ENCODE measurements at regions not wholly inside any gene's neighbourhood (a gene's known extent, or its start where the extent isn't known, plus 50 kb on each side); places are given as distances from the start of the nearest gene placed in this dataset.

DNA sequence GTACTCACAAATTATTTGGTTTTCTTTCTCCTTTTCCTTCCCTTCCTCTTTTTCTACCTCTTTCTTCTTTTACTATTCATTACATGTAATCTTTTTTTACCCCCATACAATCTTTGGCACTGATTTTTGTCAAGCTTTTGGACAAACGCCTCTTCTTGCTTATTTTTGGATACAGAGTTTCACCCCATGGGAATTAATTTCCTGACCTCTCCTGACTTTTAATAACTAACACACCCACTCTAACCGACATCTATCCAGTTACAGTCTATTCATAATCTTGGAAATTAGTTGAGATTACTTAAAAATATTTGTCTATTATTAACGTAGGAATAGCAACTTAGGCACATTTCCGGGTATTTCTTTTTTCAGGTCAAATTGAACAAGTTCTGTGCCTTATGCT is 101.2 kb downstream of the HDGFL1 start:
- DNase-seq (ENCODE audit: low read depth) = no peak

DNA sequence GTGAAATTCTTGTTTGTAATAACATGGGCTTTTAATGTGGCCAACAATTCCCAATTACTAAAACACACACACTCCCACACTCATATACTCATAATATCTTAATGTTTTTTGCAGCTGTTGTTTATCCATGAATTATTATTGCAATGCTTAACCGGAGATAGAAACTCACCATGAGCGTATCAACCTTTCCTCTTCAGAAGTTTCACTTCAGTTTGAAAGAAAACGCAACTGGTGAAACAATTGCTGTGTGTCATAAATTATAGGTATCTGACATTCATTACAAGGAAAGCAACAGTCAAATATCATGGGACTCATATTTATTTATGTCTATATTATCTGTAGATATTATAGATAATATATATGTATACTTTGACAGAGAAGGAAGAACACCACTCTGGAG is 104.1 kb downstream of the HDGFL1 start:
- DNase-seq (ENCODE audit: low read depth) = no peak

DNA sequence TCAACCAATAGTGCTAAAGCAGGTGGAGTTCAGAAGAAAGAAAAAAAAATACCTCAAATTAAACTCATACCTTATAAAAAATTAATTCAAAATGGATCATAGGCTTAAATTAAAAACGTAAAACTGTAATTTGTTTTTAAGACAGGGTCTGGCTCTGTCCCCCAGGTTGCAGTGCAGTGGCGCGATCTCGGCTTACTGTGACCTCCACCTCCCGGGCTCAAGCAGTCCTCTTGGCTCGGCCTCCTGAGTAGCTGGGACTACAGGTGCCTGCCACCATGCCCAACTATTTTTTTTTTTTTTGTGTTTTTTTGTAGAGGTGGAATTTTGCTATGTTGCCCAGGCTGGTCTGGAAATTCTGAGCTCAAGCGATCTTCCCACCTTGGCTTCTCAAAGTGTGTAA is 111.6 kb downstream of the HDGFL1 start:
- DNase-seq (ENCODE audit: low read depth) = no peak

DNA sequence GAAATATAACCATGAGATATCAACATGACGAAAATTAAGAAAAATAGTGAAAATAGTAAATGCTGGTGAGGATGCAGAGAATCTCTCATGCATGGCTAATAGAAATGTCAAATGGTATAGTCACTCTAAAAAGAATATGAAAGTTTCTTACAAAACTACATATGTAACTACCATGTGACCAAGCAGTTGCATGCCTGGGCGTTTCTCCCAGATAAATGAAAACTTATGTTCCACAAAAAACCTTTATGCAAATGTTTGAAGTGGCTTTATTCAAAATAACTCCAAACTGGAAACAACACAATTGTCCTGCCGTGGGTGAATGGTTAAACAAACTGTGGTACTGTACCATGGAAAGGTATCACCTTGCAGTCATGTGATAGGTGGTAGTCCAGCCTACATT is 112.4 kb downstream of the HDGFL1 start:
- DNase-seq (ENCODE audit: low read depth) = no peak

DNA sequence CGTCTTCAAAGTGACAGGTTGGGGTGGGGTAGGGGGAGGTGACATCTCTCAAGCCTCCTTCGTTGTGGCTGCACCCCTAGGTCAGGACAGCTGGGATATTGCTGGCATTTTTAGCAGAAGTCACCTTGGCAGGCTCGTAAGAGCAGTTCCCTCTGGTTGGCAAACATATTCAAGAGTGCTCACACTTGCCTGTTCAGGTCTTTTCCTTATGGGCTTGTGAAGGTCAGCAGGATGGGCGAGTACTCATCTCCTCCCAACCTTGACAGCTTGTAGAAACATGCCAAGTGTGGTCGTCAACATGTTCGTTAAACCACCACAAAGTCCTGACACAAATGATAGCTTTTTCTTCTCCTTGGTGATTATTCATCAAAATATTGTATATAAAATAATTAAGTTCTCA is 113.6 kb downstream of the HDGFL1 start:
- DNase-seq (ENCODE audit: low read depth) = no peak

DNA sequence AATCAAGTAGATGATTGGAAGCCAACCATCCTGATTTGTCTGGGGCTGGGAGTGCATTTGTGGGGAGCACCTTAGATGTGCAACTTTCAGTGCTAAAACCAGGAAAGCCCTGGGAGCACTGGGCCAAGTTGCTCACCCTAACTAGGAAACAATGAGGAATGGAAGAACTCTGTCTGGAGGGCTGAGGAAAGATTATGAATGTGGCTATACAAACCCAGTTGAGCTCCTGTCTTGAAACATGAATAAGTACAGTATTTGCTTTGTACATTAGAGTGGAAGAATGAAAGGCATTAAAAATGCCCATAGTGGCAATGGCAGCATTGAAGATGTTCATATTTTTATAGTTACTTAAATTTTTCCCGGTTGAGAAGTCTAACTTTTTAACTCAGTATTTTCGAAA is 121.1 kb downstream of the HDGFL1 start:
- no peak for DNase-seq (ENCODE audit: low read depth)

DNA sequence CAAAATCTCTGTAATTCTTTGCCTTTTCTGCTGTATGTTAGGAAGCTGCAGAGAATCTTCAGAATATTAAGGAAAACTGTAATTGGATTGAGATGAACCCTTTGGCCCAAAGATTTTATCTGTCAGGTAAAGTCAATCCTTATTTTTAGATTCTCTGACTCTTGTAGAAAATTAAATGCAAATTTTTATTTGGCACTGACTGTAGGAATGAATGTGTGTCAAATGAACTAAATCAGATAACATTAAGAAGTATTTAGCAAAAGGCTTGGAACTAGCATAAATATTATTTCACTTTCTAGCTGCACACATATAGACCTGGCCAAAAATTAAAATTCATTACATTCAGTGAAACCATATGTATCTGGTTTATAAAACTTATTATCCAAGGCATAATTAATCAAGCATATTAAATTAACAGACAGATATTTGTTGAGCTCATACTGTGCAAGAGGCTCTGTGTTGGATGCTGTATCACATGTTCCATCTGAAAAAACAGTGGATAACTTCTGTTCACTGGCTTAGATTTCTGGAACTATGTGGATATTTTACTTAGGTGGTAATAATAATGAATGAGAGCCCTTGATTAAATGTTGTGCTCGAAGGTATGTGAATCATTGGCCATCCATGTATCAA is 124.8 kb downstream of the HDGFL1 start:
- DNase-seq (ENCODE audit: low read depth) = no peak

DNA sequence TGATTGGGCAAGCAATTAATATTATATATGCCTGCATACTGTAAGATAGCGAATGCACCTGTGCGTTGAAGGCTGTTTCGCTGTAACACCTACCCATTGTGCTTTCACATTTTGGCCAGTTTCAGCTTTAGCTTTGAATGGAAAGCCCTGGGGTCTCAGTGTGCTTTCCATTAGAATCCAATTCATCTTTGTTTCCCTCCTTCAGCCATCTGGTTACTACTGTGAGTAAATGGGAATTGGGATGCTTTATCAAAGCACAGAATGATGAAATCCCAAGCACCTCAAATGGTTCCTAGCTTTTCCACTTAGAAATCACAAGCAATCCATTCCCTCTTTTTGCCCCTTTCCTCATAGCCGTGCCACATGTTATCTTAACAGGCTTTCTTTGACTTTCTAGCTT is 127.1 kb downstream of the HDGFL1 start:
- DNase-seq (ENCODE audit: low read depth) = no peak

DNA sequence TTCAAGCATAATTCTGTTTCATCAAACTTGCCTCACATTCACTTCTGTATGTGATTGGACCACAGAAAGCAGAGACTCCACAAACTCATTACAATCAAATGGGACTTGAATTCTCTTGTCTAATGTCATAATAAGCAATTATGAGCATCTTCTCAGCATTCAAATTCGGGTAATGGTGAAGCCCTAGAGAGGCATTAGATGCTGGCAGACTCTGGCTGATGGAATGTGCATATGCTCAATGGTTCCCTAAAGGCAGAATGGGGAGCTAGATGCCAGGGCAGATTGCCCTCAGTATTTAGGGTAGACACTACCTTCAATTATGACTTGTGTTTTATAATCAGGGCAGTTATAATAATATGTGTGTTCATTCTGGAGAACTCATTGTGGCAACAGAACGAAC is 127.9 kb downstream of the HDGFL1 start:
- DNase-seq (ENCODE audit: low read depth) = no peak

DNA sequence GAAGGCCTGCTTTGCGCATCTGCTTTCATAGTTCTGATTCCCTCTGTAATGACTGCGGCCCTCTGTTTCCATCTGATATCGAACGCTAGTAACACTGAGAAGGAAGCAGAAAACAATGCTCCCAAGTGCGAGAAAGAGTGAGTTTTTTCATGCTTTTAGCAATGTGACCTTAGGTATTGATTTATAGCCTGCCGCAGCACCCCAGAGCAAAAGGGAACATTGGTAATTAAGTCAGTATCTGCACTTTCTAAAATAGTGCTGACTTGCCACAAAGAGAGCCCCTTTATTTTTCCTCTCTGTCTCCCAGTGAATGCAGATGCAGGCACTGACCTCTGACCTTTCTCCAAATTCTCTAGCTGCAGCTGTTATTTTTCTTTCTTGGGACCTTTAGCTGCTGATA is 129.8 kb downstream of the HDGFL1 start:
- no peak for DNase-seq (ENCODE audit: low read depth)

DNA sequence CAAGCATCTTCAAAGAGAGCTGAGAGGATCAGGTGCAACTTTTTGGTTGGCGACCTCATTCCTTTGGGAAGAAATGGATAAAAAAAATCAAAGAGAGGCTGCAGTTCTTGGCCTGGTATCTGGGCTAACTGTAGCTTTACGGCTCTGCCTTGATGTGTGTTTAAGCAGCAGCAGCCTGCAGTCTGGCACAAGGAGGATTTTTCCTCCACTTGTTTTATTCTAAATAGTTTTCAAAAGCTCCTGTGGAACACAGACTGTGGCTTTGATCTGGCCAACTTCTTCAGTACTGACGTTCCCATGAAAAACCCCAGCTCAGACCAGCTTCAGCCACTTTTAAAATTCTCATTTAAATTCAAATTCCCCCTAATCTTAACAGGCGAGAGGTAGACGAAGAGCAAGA is 137.3 kb downstream of the HDGFL1 start:
- DNase-seq (ENCODE audit: low read depth) = no peak

DNA sequence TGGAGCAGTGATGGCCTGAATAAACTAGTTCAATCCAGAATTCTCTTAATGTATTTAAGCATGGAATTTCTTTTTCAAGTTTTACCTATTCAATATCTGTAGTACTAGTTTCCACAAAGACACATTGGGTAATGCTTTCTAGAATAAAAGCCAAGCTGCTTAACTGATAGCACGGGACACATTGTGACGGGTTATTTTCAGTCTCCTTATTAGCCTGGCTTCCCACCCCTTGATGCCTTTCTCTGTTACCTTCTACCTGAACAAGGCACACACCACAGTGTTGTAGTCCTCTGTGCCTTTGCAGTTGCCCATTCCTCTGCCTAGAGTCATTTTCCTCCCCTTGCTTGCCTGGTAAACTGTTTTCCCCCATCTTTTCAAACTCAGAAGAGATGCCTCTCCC is 139.1 kb downstream of the HDGFL1 start:
- DNase-seq (ENCODE audit: low read depth) = no peak

DNA sequence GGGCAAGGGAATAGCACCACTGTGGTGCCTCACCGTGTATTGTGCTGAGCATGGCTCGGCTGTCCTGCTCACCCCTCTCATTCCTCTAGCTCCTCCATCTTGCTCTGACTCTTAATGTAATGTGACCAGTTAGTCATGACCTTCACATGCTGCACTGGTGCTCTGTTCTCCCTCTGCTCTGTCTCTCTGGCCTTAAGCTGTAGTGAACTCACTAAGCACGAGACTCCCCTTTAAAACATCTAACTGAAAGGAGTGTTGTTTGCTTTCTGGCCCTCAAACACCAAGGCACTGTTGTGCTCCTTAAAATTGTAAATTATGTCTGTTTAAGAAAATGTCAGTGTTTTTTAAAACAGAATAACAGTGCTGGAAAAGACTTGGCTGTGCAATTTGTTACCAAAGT is 140.4 kb downstream of the HDGFL1 start:
- no peak for DNase-seq (ENCODE audit: low read depth)

DNA sequence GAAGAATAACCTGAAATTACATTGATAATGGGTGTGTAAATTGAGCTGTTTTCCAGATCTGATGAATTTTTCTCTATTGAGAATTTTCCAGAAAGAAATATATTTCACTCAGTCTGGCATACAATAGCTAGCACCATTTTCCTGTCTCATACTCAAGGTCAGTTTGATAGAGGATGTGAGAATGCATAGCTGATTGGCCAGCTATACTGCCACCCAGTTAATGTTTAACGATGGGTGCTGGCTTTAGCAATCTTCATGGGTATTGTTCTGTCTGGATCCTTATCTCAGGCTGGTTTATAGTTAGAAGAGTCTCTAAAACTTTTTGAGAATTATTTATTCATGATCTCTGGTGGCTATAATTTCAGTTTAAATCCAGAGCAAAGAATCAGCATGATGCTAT is 147.4 kb downstream of the HDGFL1 start:
- no peak for DNase-seq (ENCODE audit: low read depth)

DNA sequence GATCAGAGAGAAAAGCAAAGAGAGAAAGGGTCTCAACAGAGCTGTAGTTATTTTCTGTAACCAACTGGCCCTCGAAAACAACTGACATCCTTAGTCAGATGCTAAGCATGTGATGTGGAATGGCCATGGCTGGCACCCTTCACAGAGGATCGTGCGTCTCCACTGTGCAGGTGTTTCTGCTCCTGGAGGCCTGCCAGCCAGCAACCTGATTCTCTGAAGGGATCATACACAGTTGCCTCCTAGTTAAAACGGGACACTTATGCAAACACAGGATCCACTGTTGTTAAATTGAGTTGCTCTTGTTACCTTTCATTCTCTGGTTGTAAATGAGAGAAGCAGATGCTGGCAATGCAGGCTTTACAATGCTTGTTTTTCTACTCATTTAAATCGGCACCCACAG is 148.5 kb downstream of the HDGFL1 start:
- no peak for DNase-seq (ENCODE audit: low read depth)

DNA sequence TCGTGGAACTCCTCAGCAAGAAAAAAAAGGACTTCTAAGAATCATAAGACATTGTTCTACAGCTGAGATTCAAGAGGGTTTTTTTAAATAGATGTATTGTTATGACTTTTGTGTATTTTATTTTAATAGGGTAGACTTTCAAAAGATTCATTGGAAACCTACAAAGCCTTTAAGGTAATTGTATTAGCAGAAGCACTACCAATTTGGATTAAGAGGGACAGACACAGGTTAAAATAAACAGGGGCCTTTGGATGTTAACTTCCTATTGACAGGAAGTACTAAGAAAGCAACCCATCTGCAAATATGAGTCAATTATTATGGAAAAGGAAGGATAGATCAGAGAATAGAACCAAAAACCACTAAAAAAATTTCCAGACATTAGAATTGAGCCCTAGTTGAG is 153.5 kb downstream of the HDGFL1 start:
- DNase-seq (ENCODE audit: low read depth) = no peak

DNA sequence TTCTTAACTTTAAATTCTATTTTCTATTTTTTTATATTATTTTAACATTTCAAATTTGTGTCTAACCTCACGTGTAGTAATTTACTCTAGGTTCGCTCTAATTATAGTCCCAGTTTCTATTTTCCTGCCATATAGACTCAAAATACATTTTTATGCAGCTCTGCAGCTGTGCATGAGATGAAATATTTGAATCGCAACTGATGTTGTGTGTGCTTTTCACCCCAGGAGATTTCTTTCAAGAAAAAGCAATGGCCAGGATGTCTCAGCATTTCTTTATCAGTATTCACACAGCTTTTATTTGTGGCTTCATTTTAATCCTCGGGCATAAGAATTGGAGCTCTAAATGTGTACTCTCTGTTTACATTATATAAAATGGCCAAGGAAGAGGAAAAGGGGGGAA is 157.6 kb downstream of the HDGFL1 start:
- DNase-seq (ENCODE audit: low read depth) = no peak

DNA sequence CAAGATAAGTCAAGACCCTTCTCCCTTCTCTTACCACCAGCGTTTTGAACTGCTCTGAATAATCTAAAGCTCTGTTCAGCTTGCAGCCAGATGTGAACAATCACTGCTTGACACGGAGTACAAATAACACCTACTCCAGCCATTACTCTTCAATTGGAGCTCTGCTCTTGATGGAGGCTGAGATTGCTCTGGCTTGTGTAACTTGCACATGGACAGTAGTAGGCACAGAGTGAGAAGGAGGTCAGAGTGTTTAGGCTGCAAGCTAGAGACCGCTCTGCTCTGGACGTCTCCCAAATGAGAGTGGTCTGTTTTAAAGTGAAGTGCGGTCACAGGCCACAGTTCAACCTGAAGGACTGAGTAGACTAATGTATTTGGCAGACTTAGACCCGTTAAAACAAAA is 158.3 kb downstream of the HDGFL1 start:
- DNase-seq (ENCODE audit: low read depth) = no peak

DNA sequence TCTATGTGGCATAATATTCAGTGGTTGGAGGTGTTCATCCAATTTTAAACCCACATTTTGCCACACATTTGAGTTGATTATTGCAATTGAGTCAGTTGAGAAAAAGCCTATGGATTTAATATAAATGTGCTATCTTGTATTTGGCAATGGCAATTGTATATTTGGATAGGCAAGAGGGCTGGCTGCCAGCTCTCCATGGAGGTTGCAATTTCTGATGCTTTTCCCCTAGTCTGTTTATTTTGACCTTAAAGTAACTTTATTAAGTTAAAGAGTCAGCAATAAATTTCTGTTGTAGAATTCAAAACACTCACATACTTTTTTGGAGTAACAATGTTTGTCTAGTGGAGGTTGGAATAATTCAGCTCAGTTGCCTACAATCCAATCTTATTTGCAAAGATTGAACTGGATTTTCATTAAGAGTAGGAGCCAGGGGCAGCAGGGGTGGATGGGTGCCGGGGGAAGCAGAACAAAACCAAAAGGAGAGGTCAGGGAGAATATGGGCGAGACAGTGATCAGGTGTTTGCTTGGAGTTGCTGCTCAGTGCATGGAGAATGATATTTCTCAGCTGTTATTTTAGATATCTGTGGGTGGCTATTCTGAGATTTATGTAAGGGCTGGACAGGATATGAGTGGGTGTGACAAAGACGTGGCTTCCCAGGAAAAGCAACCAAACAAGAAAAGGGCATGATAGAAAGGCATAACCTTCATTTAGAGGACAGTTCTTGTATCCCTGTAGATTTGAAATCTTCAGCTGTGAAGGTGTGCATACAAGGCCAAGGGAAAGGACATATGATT is 163.0 kb downstream of the HDGFL1 start:
- no peak for DNase-seq (ENCODE audit: low read depth)

DNA sequence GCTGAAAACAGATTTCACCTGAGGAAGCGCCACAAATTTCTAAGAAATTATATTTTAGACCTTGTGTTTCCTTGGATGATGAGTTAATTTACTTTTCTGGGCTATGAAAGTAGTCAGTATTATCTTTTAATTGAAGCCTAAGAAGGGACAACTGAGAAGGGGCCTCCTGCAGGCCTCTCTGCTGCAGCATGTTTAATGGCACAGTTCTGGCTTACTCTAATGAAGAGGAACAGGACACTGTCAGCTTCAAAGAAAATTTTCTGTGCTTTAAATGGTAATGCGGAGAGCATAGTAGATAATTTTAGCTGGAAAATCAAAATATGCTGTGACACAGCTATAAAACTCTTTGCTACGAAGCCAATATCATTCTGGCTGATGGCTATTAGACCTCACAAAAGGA is 167.4 kb downstream of the HDGFL1 start:
- DNase-seq (ENCODE audit: low read depth) = no peak

DNA sequence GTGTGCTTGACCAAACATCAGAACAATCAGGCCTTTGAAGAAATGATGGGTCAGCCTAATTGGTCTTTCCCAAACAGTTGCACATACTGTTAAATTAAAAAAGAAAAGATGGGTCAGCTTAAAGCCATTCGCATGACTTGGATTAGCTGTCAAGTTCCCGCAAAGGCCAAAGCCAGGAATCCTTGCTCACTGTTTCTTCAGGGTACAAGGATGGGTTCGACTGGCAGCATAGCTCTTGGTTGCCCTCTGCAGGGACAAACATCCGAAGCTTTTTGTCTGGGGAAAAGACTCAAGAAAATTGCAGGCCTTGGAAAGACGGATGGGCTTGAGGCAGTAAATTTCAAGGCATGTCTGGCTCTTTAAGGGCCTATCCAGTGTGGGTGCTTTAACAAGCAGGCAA is 168.0 kb downstream of the HDGFL1 start:
- DNase-seq (ENCODE audit: low read depth) = no peak

DNA sequence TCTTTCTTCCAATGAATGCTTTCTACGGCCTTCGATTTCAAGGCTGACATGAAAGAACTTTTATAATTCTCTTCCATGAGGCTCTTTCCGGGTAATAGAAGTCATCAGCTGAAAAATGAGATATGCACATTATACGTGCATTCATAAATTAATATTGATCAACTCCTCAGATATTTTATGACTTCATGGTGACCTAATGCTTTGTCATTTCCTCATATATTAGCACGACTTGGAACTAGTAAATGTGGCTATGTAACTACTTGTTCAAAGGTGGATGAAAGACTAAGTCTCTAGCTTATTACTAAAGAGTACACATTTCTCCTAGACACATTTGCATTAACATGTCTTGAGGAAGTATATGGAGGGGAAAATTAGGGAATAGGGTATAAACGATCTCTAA is 168.8 kb downstream of the HDGFL1 start:
- no peak for DNase-seq (ENCODE audit: low read depth)

DNA sequence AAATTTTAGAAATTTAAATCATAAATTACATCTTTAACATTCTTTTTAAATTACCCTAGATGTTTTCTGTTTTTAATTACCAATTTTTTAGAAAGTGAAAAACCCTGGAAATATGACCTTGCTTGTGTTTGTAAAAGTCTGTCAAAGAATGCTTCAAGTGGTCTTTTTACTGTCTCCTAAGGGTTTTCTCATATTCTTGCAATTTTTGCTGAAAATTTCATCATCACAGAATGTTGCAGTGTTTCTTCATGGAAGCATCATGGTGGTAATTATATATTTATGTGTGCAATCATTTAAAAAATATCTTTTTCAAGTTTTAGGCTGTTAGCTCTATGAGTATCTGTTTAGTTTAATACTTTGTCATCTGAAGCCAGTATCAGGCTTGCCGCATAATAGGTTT is 178.2 kb downstream of the HDGFL1 start:
- no peak for DNase-seq (ENCODE audit: low read depth)

DNA sequence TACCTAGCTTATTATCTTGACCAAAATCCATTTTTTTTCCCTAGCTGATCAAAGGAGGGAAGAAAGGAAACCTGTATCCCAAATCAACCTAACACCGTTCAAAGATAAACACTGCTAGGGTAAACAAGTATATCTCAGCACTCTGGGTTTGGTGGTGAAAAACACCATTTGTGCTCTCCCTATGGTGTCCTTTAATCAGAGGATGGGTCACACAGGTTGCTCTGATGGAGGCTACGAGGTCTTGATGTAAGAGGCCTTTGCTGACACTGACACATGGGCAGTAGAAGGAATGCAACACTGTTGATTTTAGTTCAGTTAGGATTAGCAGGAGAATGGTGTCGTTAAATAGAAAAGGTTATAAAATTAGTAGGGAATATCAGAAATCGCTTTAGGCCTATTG is 179.3 kb downstream of the HDGFL1 start:
- DNase-seq (ENCODE audit: low read depth) = no peak

Data from CMK (cell line).